ENCODE measurements at regions not wholly inside any gene's neighbourhood (a gene's known extent, or its start where the extent isn't known, plus 50 kb on each side); places are given as distances from the start of the nearest gene placed in this dataset.
"Not testable (repeated sequence)": the region's sequence is repeated elsewhere in the genome, so short reads cannot be mapped to it uniquely, and the experiment has no call there.

DNA sequence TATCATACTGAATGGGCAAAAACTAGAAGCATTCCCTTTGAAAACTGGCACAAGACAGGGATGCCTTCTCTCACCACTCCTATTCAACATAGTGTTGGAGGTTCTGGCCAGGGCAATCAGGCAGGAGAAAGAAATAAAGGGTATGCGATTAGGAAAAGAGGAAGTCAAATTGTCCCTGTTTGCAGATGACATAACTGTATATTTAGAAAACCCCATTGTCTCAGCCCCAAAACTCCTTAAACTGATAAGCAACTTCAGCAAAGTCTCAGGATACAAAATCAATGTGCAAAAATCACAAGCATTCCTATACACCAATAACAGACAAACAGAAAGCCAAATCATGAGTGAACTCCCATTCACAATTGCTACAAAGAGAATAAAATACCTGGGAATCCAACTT, 52.5 kb upstream of the CCDC71L start:
- not testable (repeated sequence) for DNase-seq (ENCODE audit: low spot score)

DNA sequence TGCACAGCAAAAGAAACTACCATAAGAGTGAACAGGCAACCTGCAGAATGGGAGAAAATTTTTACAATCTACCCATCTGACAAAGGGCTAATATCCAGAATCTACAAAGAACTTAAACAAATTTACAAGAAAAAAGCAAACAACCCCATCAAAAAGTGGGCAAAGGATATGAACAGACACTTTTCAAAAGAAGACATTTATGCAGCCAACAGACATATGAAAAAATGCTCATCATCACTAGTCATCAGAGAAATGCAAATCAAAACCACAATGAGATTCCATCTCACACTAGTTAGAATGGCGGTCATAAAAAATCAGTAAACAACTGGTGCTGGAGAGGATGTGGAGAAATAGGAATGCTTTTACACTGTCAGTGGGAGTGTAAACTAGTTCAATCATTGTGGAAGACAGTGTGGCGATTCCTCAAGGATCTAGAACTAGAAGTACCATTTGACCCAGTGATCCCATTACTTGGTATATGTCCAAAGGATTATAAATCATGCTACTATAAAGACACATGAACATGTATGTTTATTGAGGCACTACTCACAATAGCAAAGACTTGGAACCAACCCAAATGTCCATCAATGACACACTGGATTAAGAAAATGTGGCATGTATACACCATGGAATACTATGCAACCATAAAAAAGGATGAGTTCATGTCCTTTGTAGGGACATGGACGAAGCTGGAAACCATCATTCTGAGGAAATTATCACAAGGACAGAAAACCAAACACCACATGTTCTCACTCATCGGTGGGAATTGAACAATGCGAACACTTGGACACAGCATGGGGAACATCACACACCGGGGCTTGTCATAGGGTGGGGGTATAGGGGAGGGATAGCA, 53.9 kb upstream of the CCDC71L start:
- DNase-seq (ENCODE audit: low spot score) = peak; percentile 26

DNA sequence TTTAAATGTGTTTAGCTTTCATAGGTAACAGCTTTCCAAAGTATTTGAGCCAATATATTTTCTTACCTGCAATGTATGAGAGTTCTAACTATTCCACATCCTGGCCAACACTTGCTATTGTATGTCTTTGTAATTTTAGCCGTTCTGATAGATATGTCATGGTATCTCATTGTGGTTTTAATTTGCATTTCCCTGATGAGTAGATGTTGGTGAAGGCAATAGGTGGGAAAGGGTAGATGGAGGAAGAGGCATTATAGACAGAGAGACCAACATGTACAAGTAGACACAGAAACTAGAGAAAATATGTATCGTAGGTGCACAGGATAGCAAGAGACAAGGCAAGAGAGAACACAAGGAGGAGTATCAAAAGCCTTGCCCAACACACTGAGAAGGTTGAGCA, 54.8 kb upstream of the CCDC71L start:
- no peak for DNase-seq (ENCODE audit: low spot score)

DNA sequence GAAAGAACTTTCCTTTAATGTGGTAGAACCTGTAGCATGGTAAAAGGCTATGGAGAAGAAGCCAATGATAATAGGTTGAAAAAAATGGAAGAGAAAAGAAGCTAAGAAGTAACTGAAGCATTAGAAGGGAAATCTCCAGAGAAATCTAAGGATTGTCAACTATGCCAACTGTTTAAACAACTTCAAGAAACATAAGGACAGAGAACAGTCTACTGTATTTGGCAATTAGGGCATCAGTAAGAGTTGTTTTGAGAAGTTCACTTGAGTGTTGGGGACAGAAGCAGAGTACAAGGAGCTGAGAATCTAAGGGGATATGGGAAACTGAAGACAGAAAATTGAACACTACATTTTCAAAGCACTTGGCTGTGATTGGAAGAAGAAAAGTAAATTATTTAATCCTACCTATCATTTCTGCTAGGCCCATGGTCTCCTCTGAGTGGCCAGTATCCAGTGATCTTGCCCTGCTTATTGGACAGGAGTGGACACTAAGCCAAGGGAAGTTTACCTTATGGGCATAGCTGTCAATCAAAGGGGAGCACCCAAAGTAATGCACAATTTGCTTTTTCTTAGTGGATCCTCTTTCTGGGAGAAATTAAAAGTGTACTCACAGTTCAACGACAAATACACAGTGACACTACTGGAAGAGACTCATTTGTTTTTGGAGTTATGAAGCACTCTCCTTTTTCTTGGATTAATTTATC, 56.4 kb upstream of the CCDC71L start:
- no peak for DNase-seq (ENCODE audit: low spot score)

DNA sequence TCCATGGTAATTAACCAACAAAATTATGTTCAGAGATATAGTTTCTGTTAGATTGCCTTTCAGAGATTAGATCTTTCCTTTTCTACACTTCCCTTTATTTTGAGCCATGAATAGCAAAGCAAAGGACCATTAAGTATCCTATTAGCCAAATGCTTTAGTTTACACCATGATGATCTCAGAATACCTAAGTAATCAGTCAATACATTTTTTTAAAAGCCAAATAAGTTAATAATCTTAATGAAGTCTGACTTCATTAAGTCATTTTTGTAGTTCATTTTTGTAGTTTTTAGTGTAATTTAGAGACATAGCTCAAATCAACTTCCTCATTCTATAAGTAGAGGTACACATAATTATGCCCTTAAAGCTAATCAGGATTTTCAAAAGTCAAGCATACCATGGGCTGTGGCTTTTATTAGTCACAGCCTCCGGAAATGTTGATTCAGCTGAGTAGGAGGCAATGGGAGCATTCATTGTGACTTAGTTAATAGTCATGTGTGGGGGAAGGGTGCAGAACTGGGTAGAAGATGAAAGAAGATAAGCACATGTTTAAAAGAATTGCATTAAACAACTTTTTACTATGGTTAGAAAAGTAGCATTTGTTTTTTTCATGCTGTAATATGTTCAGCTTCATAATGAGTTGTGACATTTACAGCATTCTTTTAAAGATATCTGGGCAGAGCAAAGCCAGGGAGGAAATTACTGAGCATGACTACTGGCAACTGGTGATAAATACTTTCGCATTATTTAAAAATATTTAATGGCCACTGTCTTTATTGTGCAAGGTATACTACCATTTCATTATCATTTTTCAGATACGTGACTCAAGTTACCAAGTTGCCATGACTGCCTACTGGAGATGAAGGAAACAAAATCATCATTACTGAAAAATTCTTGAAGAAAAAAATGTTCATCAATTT, 57.3 kb upstream of the CCDC71L start:
- peak; percentile 97 for DNase-seq (ENCODE audit: low spot score)

DNA sequence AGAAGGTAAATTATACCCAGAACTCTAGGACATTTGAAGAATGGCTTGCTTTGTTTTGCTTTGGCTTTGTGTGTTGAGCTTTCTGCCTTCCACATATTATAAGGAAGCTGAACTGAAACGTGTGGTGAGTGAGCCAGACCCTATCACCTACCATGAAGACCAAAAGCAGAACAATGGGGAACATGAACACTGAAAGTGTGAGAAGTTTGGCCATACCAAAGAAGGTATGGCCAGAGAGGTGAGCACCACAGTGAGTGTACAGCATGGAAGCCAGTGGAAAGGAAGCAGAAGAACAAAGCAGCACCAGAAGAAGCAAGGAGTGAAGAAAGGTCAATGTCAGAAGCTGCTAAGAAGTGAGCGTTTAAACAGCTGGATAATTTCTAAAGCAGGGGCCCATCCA, 59.7 kb upstream of the CCDC71L start:
- no peak for DNase-seq (ENCODE audit: low spot score)

DNA sequence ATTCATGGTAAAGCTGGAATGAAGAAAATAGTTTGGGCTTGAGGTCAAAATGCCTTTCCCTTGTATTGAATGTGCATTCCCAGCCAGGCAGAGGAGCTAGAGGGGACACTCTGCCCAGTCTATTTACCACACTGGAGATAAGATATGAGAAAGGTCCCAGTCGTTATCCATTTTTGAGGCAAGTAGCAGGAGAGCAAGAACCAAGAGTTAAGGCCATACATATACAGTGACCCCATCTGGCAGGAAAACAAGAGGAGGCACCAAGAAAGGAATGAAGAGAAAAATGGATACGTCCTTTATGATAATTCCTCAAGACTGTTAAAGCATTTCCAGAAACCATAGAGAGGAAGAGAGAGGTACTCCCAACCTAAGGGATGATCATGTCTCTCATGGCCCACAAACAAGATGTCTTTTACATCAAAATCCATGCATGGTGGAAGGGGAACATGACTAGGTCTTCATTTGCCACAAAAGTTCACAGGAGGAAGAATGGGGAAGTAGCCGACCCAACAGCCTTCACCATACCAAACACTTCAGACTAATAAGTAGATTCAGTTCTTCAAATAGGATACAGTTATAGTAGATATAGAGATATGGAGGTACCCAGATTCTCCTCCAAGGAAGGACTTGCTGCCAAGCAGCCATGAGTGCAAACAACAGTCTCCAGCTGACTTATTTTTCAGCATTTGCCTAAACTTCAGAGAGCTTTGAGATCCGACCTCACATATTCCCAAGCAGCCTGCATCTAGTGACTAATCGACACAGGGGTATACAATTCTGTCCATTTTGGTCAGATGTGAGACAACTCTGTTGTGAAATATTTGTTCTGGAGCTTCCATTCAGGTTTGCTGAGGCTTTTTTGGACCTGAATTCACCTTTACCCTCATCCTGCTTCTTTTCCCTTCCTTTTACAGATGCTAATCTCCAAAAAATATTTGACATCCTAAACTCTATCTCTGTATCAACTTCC, 61.1 kb upstream of the CCDC71L start:
- DNase-seq (ENCODE audit: low spot score) = no peak

DNA sequence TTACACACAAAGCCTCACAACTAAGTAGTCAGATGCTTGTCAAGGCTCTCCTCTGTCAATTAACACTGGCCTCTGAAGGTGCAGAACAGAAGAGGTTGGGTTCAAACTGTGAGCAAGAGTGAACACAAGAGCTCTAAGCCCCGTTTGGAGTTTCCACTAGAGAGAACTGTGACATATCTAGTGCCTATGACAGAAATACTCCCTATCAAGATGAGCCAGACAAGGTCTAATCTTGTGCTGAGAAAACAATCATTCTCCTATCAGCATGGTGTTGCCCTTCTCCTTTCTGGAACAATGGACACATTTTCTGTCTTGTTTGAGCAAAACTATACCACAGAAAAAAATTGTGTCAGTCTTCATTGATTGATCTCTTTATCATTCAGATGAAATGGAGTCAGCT, 62.4 kb upstream of the CCDC71L start:
- no peak for DNase-seq (ENCODE audit: low spot score)

DNA sequence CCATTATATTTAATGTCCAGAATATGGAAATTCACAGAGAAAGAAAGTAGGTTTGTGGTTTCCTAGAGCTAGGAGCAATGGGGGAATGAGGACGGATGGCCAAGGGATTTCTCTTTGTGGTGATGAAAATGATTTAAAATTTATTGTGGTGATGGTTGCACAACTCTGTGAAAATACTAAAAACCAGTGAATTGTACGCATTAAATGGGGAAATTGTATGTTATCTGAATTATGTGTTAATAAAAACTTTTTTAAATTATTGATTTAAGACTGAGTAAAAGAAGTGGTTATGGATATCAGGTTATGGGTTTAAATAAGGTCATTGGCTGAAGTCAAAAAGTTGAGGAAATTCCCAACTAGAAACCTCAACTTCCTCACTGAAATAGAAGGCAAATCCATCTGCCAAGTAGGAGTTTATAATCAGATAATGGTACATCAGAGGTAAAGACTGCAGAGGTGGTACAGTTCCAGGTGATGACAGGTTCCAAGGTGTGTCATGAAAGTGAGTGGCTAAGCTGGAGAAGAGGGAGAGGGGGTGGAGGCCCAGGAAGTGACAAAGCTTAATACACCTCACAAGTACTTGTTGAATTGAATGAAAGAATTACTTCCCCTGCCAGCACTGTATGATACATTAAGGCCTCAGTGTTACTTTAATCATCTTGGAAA, 68.9 kb upstream of the CCDC71L start:
- DNase-seq (ENCODE audit: low spot score) = peak; percentile 26

DNA sequence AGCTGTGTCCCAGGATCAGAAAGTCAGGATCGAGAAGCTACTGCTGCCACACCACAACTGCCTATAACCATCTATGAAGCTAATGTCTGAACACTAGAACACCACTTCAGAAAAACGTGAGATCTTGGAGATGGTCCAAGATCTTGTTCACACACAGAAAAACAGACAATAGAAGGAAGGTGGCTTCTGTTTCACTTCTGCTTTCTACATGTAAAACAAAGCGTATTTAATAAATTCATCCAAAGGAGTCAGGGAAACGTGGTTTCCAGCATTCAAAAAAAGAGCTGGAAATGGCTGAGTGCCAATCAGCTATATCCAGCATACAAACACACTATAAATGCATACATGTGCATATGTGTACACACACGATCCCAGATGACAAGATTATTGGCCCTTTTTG, 70.2 kb upstream of the CCDC71L start:
- no peak for DNase-seq (ENCODE audit: low spot score)

DNA sequence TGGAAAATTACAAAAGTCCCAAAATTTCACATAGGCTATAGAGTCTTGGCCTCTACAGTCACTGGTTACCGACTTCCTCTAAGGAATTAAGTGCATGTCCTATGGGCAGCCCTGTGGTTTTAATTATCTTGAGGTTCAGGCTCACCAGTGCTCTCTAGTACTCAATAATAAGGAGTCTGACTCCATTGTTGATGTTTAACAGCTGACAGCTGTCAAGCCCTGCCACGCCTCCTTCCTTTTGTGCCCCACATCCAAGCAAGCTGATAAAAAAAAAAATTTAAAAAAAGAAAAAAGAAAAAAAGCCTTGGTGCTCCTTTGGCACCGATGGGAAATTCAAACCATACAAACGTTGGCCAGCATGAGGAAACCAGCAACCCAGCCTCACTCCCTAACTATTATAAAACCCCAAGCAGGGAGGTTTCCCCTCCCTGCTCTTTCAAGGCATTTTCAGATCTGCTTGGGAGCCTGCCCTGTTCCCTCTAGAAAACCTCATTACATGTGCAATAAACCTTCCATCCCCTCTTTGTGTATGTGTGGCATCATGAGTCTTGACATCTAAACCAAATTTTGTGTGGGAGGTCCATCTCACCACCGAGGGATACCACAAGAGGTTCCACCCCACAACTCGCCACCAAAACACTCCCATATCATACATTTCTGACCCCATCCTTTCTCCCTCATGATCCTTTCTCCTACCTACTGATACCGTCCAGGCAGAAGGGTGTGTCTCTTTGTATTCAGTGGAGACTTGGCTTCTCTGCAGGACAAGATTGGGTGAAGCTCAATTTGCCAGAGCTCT, 70.9 kb upstream of the CCDC71L start:
- DNase-seq (ENCODE audit: low spot score) = no peak

DNA sequence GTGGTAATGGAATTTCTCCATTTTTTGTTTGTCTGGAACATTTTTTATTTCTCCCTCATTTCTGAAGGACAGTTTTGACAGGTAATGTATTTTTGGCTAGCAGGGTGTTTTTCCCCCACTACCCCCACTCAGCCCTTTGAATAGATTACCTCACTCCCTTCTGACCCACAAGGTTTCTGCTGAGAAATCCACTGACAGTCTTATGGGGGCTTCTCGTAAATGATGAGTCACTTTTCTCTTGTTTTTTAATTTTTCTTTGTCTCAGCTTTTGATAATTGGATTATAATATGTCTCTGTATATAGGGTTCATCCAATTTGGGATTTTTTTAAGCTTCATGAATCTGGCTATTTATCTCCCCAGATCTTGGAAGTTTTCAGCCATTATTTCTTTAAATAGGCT, 74.7 kb upstream of the CCDC71L start:
- no peak for DNase-seq (ENCODE audit: low spot score)

DNA sequence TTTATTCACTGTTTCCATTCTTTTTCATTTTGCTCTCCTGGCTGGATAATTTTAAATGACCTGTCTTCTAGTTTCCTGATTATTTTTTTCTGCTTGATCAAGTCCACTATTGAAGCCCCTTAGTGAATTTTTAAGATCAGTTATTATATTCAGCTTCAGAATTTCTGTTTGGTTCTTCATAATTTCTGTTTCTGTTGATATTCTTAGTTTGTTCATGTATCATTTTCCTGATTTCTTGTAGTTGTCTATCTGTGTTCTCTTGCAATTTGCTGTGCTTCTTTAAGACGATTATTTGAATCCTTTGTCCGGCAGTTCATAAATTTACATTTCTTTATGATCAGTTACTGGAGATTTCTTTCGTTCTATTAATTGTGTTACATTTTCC, 75.2 kb upstream of the CCDC71L start:
- no peak for DNase-seq (ENCODE audit: low spot score)

DNA sequence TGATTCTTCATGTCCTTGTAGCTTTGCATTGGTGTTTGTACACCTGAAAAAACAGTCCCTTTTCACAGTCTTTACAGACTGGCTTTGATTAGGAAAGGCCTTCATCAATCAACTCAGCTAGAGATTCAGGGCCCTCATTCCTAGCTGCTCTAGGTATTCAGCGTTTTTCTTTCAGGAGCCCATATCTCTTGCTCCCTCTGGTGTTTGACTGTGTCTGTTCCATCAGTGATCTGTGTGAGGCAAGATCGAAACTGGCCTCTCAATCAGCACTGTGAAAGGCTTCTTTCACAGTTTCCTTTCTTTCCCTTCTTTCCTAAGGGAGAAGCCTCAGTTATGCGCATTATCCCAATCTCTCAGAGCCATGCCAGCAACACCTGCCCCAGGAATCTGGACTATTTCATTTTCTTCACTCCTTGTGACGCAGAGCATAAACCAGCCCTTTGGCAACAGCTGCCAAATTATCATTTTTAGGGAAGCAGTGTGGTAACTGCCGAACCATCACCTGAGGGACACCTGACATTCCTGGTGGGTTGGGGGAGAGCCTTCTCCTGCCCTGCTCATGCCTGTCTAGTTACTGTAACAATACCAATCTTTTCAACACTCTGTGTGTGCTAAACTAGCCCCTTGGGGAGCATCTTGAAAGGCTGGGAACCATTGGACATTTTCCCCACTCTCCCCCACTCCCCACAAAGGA, 75.7 kb upstream of the CCDC71L start:
- DNase-seq (ENCODE audit: low spot score) = peak; percentile 76

DNA sequence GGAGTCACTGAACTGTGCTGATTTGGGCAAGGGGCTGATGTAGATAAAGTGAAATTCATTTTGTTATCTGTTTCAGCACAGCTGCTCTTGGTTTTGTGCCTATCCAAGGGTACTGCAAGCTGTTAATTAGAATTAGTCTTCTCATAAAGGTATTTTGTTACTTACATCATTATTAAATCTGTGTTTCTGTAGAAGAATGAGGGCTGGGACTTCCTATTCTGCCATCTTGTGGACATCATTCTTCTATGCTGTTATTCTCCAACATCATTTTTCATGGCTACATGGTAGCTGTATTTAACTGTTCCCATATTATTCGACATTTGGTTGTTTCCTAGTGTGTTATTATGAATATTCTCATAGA, 76.2 kb upstream of the CCDC71L start:
- DNase-seq (ENCODE audit: low spot score) = peak; percentile 45

DNA sequence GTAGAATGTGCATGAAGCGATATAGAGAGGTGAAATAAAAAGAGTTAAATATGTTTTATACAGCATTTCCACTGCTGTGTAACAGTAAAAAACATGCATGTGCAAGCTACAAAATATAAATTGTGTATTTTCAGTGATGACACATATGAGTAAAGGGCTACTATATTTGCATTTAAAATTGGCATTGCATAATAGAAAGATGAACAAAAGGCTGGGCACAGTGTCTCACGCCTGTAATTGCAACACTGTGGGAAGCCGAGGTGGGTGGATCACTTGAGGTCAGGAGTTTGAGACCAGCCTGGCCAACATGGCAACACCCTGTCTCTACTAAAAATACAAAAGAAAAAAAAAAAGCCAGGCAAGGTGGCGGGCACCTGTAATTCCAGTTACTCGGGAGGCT, 79.8 kb upstream of the CCDC71L start:
- DNase-seq (ENCODE audit: low spot score) = no peak

DNA sequence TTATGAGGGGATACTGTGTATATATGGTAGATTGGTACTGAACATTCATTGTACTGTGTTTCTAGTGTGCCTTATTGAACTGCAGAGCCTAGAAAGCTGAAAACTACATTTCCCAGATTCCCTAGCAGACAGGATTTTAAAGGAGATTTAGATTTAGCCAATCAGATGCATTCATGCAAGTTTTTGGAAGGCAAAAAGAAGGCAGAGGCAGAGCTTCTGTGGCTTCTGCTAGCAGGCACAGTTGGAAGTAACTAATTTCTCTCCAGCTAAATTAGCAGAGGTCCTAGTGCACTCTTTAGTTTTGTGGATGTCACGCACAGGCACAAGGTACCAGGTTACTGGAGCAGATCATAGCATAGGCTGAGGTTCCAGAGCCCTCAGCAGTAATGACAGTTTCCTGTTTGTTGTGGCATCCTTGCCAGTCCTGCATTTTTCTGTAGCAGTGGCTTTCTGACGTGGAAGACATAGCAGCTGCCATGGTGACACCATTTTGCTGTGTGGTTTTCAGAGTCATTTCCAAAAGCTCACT, 83.7 kb upstream of the CCDC71L start:
- DNase-seq (ENCODE audit: low spot score) = no peak

DNA sequence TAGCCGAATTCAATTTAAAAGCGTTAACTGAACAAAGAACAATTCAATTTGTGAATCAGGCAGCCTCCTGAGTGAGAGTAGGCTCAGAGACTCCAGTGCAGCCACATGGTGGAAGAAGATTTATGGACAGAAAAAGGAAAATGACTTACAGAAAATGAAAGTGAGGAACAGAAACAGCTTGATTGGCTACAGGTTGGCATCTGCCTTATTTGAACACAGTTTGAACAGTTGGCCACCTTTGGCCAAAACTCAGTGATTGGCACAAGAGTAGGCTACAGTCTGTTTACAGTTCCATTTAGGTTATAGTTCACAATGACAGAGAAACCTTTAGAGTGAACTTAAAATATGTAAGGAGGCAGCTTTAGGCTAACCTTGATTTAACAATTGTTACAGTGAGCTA, 86.3 kb upstream of the CCDC71L start:
- not testable (repeated sequence) for DNase-seq (ENCODE audit: low spot score)

DNA sequence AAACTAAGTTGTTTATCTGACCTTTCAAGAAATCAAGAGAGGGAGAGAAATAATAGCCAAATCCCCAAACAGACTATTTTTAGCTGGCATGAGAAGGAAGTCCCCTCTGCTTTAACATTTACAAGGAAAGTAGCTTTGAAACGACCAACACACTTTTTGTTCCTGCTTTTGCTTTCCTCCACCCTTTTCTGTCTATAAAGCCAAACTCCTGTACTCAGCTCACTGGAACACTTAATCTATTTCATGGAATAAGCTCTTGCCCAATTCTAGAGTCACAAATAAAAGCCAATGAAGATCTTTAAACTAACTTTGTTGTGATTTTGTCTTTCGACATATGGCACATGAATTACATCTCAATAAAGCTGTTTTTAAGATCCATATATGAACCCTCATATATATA, 86.8 kb upstream of the CCDC71L start:
- no peak for DNase-seq (ENCODE audit: low spot score)
